Keratinocyte (primary cell): ENCODE measurements at regions not wholly inside any gene's neighbourhood (a gene's known extent, or its start where the extent isn't known, plus 50 kb on each side); places are given as distances from the start of the nearest gene placed in this dataset.

Source experiments
- EZH2 ChIP-seq: IDR thresholded peaks from one replicate; pipeline ENCODE4 v1.6.1; 2012; ENCODE audit warnings: inconsistent platforms, mild to moderate bottlenecking, low read length, moderate library complexity
- TF ChIP-seq, protein P1 (sequence below), 3 experiments: IDR thresholded peaks in 1 of 3; conservative IDR thresholded peaks in 1 of 3; optimal IDR thresholded peaks in 1 of 3; 2 replicates in 2 of 3; 3 replicates in 1 of 3; pipeline versions ENCODE3 to v1.5.1; 2011; ENCODE audit warnings: low read length in 3 of 3, mild to moderate bottlenecking in 3 of 3, moderate library complexity in 2 of 3, control low read depth in 1 of 3, inconsistent platforms in 1 of 3; ENCODE audit not compliant: insufficient read depth in 2 of 3; ENCODE audit errors: extremely low read depth in 1 of 3

DNA sequence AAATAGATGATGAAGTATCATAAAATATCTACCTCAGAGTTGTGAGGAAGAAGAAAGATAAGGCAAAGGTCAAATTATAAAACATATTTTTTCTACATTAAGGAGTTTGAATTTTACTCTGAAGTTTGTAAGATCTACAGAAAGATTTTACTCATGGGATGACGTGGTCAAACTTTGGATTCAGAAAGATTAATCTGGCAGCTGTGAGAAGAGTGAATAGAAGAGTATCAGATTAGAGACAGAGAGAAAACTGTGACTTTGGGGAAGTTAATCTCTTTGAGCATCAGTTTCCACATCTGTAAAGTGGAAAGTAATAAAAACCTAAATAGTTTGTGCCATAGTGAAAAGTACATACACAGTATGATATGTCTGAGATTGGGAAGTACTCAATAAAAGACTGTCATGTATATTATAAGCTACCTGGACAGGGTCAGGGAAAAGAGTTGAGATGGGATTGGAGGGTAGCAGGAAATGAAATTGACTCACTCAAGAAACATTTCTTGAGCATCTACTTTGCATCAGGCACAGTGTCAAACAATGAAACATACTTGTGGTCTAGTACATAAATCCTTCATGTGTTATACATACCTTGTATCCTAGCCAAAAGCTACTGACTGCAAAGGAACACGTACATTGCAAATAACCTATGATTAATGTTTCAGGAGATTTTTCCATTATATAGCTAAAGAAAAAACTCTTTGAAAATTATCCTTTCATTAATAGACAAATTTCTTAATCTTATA lies 222.1 kb downstream of the TMEM200A start:
- no peak for TF ChIP-seq EZH2
- TF ChIP-seq, protein P1, sequence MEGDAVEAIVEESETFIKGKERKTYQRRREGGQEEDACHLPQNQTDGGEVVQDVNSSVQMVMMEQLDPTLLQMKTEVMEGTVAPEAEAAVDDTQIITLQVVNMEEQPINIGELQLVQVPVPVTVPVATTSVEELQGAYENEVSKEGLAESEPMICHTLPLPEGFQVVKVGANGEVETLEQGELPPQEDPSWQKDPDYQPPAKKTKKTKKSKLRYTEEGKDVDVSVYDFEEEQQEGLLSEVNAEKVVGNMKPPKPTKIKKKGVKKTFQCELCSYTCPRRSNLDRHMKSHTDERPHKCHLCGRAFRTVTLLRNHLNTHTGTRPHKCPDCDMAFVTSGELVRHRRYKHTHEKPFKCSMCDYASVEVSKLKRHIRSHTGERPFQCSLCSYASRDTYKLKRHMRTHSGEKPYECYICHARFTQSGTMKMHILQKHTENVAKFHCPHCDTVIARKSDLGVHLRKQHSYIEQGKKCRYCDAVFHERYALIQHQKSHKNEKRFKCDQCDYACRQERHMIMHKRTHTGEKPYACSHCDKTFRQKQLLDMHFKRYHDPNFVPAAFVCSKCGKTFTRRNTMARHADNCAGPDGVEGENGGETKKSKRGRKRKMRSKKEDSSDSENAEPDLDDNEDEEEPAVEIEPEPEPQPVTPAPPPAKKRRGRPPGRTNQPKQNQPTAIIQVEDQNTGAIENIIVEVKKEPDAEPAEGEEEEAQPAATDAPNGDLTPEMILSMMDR (optimal IDR thresholded peaks at IDR 0.05 in 1 of 3, IDR thresholded peaks at IDR 0.05 in 1 of 3, conservative IDR thresholded peaks at IDR 0.05 in 1 of 3; ENCODE audit: extremely low read depth in 1 of 3, insufficient read depth in 2 of 3, low read length in 3 of 3): no peak
